HG03558 (cell line): ENCODE measurements at regions not wholly inside any gene's neighbourhood (a gene's known extent, or its start where the extent isn't known, plus 50 kb on each side); places are given as distances from the start of the nearest gene placed in this dataset.
"Not testable (repeated sequence)": the region's sequence is repeated elsewhere in the genome, so short reads cannot be mapped to it uniquely, and the experiment has no call there.

Experiments used
- ATAC-seq: cut with Tn5 transposase; IDR thresholded peaks from one replicate; pipeline ENCODE4 v1.9.1; 2021; ENCODE audit warnings: moderate number of reproducible peaks; ENCODE audit not compliant: unreplicated experiment; ENCODE audit errors: extremely low read depth

DNA sequence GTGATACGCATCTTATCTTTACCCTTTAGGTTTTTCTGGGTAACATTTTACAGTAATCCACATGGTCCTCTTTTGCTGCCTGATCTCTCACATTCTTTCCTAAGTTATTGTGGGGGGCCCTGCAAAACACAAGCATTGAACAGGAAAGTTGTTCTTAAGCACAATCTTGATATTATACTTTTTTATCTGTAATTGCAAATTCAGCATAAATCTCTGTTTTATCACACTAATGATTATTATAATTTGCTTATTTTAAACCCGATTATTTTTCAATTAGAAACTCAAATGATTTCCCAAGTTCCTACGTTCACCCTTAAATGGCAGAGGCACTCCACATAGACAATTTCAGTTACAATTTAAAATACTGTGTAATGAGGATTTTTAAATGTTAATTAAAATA lies 386.0 kb upstream of the GYPC start:
- no peak for ATAC-seq

GRCh38 chr2:126270587-126270986 lies 385.4 kb upstream of the GYPC start:
- ATAC-seq = no peak

DNA sequence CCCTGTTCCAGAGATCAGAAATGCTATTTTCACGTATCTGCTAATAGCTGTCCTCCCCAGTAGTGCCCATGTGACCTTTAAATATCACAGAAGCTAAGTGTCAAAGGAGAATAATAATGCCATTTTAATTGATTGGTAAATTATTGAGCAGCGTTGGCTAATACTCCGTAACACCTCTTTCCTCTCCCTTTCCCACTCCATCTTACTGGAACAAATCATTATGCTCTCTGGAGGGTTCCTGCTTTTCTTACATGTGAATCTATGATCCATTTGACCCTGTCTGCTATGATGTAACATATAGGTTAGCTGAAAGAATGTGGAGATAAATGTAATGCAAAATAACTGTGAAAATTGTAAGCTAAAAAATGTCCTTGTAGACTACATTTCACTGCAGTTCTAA lies 383.6 kb upstream of the GYPC start:
- ATAC-seq = no peak

DNA sequence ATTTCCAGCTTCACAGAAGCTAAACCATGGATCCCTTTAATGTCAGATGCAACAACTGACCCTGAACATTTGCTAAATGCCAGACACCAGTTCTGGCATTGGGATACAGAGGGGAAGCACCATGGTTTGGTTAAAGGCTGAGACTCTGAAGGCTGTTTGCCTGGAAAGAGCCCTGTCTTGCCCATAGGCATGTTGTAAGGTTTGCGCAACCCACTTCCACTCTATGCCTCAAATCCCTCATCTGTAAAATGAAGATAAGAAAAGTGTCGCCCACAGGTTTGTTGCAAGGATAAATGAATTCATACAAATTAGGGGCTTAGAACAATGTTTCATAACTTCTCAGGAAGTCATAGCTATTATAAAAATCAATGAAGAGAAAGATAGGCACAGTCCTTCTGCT lies 380.9 kb upstream of the GYPC start:
- ATAC-seq = no peak

DNA sequence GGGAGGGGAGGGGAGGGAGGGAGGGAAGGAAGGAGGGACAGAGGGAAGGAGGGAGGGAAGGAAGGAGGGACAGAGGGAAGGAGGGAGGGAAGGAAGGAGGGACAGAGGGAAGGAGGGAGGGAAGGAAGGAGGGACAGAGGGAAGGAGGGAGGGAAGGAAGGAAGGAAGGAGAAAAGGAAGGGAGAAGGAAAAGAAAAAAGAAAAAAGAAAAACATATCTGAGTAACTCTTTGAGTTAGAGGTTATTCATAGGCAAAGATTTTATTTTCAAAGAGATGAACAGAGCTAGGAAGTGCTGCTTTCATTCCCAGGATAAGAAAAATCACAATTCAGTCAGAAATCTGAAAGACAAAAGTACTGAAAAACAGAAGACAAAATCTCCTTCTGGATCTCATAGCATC lies 379.7 kb upstream of the GYPC start:
- not testable (repeated sequence) for ATAC-seq

DNA sequence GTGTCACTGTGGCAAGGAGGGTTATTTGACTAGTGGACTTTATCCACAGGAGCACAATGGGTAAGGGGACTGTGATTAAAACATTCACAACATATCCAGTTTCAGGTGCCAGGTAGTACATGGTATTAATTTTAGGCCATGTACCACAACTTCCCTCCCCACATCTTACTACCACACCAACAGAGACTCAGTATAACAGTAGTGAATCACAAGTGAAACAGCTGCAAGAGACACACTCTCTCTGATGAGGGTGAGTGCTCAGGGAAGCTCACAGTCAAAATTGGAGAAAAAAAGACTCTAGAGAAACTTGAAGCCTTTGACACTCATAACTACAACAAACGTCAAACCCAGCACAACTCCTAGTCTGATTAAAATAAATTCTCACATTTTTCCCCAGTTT lies 367.6 kb upstream of the GYPC start:
- ATAC-seq = no peak

GRCh38 chr2:126293962-126294361 lies 362.0 kb upstream of the GYPC start:
- ATAC-seq = not testable (repeated sequence)

DNA sequence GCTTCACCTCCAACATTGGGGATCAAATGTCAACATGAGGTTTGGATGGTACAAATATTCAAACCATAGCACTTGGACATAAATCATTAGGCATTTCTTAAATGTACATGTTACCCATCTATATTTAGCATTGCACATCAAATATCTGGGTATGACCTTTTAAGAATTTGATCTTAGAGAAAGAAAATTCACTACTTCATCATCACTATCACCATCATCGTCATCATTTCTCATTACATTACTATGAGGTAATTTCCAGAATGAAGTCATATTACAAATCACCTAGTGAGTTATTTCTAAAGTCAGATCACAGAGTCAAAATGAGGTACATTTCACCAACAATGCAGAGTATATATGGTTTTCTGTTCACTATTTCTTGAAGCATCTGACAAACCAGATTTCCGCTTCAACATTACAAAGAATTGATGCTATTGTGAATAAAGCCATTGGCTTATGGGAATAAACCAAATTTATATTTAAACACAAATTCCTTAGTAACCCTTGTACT lies 356.4 kb upstream of the GYPC start:
- ATAC-seq = no peak

GRCh38 chr2:126300348-126300747 lies 355.6 kb upstream of the GYPC start:
- no peak for ATAC-seq

DNA sequence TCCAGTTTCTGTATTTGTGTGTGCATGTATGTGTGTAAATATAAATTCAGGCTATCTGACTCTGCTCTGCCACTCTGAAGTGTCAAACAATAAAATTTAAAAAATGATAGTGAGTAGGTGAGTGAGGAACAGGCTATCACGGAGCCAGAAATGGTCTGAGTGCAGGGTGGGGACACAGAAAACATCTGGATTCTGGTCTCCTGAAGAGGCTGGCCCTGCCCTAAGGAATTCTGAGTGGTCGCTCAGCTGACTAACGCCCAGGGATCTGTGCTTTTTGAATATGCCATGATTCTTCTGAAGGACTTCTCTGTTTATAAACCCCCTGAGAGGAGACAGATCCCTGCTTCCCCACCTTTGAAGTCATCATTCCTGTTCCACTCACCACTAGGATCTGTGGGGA lies 353.9 kb upstream of the GYPC start:
- no peak for ATAC-seq

- no peak for ATAC-seq
Measured at GRCh38 chr2:126303113-126303512, 352.8 kb upstream of the GYPC start.

DNA sequence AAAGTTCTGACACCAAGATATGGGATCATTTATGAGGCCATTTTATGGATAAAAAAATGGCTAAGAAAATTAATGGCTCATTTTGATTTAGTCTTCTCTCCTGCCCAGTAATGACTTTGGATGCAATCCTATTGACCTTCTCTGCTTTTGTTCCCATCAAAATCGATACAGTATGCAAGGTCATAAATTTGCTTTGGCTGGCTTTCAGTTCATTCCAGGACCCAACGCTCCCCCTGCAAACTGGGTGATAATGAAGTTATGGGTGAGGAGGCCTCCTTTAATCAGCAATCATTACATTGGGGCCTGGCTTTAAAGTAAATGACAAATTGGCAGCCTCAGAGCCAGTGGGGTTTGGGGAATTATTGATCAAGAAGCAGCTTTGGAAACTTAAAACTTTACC lies 351.8 kb upstream of the GYPC start:
- ATAC-seq = no peak

DNA sequence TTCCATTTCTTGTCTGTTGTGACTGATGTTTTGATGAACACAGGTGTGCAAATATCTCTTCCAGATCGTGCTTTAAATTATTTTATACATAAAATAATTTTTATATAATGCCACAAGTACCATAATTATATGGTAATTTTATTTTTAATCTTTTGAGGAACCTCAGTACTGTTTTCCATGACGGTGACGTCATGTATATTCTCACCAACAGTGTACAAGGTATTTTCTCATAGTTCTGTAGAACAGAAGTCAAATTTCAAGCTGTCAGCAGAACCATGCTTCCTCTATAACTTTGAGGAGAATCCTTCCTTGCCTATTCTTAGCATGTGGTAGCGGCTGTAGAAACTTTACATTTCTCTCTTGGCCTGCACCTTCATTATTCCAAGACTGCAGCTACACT lies 349.4 kb upstream of the GYPC start:
- no peak for ATAC-seq

- ATAC-seq = no peak
Measured at GRCh38 chr2:126307740-126308139, 348.2 kb upstream of the GYPC start.

DNA sequence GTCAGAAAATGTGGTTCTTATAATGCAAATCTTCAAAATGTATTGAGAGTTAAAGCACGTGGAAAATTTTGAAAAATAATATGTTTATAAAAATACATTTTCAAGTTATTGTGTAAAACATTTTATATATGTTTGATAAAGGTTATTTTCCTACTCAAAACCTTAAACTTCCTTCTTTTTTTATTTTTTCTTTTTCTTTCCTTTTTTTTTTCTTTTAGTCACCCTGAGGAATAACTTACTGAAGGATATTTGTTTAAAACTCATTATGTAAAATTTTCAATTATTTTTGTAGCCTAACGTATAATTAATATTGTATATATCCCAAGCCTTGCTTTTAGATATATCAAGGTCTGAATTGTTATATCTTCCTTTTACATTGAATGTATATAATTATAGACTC lies 346.8 kb upstream of the GYPC start:
- ATAC-seq = no peak

- no peak for ATAC-seq
Measured at GRCh38 chr2:126312579-126312978, 343.4 kb upstream of the GYPC start.

DNA sequence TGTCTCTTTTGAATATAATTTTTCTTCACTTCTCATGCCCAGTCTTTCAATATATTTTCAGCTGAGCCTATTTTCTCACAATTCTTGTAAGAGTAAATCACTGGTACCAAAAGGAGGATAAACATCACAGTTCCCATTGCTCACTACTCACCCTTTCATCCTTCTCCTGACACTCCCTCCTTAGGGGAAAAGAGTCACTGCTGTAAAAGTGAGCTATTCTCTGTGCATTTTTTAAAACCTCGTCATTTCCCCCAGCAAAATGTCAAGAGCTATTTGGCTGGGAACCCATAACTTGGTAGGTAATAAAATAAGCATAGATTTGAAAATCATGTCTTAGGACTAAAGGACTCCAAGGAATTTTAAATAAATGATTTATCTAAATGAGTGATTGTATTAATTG lies 340.1 kb upstream of the GYPC start:
- no peak for ATAC-seq

DNA sequence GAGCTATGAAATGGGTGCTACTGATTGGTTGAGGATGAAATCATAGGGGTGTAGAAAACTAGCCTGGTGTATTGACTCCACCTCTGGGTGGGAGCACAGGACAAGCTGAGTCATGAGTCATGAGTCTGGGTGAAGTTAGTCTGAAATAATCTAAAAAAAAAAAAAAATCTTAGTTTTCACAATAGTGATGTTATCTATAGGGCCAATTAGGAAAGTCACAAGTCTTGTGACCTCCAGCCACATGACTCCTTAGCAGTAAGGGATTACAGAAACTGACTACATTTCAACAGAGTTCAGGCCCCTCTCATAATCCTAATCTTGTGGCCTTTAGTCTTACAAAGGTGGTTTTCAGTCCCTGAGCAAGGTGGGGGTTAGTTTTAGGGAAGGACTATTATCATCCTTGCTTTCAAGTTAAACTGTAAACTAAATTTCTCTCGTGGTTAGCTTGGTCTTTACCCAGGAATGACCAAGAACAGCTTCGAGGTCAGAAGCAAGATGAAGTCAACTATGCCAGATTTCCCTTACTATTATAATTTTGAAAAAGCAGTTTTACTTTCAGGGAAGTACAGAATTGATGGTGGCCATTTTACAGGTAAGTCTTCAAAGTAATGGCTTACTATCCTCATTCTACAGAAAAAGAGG lies 338.0 kb upstream of the GYPC start:
- ATAC-seq = no peak

DNA sequence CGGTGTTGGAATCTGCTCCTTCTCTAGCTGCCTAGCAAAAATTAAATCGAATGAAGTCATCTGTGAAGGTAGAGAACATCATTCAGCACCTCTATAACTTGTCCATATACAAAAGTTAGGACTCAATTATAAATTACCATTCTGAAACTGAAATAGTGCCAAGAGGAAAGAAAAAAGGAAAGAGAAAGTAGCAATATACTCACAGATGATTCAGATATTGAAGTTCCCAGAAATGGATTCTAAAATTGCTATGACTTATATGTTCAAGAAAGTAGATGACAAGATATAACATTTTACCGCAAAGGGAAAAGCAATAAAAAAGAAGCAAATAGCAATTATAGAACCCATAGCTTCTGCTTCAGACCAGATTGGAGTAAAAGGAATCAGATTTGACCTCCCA lies 333.6 kb upstream of the GYPC start:
- ATAC-seq = no peak

GRCh38 chr2:126325202-126325601 lies 330.8 kb upstream of the GYPC start:
- ATAC-seq = no peak

DNA sequence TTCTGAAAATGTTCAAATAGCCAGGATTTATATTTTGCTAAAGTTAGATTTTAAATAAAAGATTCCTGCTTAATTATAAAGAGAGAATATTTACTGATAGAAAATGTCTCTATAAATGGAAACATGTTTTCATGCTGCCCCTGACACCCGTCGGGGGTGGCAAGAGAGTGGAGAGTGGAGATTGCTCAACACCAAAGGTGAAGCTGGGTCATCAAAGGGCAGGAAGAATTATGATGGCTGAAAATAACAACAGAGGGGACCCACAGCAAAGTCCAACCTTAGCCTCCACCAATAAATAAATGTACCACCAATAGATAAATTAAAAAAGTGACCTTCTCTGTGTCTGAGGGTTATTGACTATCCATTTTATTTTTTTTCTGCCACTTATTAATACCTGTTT lies 326.8 kb upstream of the GYPC start:
- no peak for ATAC-seq

GRCh38 chr2:126342457-126342856 lies 313.5 kb upstream of the GYPC start:
- no peak for ATAC-seq

DNA sequence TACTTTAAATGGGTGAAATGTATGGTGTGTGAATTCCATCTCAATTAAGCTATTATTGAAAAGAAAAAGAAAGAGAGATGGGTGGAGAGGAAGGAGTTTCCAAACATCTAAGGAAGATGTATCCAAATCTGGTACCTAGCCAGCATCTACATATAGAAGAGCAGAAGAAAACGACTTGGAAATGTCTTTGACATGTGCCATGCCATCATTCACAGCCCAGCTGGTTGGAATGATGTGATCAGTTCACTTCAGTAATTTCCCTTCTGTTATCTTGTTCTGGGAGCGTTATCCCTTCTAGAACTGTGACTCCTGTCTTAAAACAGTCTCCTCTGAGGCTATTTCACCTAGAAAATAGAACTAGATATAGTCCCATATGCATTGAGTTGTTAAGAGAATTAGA lies 312.8 kb upstream of the GYPC start:
- ATAC-seq = no peak
